GM19240 (cell line): ENCODE measurements at regions not wholly inside any gene's neighbourhood (a gene's known extent, or its start where the extent isn't known, plus 50 kb on each side); places are given as distances from the start of the nearest gene placed in this dataset.
"Not testable (repeated sequence)": the region's sequence is repeated elsewhere in the genome, so short reads cannot be mapped to it uniquely, and the experiment has no call there.

Source experiments
- DNase-seq: peaks from one replicate; pipeline ENCODE4 v3.0.0; 2011; ENCODE audit warnings: low spot score; ENCODE audit not compliant: insufficient read length

DNA sequence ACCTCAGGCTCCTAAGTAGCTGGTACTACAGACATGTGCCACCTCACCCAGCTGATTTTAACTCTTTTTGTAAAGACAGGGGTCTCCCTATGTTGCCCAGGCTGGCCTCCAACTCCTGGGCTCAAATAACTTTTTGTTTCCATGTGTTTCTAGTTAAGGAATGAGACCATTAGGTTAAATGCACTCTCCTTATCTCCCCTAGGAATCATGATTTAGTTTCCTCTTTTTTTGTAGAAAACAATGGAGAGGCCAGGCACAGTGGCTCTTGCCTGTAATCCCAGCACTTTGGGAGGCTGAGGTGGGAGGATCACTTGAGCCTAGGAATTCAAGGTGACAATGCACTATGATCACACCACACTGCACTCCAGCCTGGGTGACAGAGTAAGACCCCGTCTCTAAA is 198.8 kb upstream of the C2CD4B start:
- DNase-seq, result no peak

DNA sequence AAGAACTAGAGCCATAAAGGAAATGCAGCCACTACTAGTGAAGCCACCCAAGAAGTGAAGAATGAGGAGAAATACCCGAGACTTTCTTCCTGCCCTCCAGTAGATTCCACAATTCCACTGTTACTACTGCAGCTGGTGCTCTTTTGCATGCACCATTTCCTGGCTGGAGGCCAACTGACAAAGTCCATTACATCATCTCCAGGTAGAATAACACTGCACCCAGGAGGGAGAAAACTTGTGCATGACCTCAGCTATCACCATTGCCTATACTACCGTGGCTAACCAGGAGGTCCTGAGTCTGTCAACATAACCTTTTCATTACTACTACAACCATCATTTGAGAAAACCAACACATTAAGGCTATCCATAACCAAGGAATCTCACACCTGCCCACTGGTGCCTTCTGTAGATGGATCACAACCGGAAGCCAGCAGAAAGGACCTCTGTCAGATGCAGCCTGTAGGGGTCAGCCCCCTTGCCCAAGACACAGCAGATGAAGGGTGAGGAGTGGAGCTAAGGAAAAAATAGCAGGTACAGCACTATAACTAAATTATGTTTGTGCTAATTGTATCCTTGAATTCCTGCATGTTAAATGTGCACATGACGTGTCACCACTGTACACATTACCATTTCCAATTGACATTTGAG is 200.8 kb upstream of the C2CD4B start:
- DNase-seq, result no peak

DNA sequence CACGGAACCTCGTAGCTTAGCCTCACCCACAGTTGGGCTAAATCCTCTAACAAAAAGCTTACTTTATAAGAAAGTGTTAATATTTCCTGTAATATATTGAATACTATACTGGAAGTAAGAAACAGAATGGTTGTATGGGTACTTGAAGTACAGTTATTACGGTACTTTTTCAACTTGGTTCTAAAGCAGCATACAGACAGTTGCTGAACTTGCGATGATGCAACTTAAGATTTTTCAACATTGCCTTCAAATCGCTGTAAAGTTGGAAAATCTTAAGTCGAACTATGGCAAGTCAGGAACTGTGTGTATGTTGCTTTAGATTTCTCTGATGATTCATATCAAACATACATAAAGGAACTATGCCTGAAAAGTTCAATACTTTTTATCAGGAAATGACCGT is 204.4 kb upstream of the C2CD4B start:
- no peak for DNase-seq

DNA sequence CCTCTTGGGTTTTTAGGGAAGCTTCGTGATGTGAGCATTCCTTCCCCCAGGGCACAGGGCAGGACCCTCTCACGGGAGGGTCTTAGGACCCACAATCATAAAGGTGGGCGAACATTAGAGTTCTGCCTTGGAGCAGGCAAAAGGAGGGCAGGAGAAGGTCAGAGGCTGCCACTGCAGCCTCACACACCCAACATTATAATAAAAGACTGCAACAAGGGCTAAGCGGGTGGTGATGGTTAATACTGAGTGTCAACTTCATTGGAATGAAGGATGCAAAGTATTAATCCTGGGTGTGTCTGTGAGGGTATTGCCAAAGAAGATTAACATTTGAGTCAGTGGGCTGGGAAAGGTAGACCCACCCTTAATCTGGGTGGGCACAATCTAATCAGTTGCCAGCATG is 206.6 kb upstream of the C2CD4B start:
- not testable (repeated sequence) for DNase-seq

DNA sequence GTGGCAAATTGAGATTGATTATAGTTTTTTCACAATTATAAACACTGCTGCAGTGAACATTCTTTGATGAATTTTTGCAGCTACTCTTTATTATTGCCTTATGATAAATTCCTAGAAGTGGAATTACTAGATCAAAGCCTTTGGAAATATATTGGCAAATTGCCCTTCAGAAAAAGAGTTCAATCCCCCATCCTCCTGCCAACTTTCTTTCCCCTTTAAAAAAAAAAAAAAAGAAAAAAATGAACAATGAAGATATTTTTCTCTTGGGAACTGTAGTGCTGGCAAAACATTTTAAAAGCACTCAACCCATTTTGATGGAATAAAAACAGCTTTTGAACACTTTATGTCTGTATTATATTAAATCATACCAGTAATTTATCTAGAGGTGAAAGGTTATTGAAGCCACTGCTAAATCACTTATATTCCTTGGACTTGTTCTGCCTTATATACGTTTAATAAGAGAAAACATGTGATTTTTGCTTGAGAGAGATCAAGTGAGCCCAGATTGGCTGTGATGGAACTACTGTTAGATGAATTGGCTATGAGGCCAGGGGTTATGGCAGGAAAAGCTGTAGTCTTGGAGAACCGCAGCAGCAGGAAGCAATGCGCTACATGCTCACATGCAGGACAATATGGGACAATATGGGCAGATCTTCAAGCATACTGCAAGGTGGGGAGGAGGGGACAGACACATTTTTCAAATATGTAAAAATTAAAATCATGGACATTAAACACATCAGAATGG is 212.8 kb upstream of the C2CD4B start:
- DNase-seq, result no peak

DNA sequence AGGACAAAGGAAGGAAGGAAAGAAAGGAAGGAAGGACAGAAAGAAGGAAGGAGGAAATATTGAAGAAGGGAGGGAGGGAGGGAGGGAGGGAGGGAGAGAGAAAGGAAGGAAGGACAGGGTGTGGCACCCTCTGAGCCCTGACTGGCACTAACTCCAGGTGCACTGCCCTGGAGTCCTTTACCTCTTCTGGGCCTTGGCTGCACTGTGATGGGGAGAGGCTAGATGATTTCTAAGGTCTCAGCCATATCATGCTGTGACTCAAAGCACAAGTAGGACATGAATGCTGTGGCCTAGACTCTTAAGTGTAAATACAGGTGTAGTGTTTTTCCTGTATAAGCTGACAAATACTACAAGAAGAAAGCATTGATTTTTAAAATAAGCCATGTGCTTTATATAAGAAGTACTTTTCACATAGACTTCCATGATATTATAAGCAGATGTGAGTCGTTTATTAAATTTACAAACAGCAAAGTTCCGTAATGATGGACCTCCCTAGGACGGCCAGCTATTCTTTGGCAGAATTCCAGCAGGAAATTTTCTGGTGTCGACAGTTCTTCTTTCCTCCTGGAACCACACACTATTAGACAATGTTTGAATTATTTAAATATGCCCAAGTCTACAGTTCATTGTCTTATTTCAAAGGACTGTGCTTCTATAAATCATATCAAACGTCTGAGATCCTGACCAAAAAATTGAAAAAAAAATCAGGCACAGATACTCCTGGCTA is 213.8 kb upstream of the C2CD4B start:
- DNase-seq, result no peak

DNA sequence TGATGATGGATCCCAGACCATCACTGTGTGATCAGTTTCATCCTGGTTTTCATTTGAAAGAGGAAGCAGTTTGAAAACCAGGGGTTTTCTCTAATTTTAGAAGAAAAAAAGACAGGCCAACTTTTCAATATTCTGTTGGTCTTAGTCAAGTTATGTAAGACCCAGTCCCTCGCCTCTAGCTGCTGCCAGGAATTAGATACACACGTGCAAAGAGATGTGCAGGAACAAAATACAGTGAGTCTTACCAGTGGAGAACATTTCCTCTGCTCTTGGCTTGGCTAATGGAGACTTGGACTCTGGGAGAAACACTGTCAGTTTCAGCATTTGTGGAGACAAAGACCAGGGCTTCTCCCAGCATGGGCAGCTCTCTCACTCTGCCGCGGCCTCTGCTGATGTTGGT is 214.9 kb upstream of the C2CD4B start:
- DNase-seq, result no peak

DNA sequence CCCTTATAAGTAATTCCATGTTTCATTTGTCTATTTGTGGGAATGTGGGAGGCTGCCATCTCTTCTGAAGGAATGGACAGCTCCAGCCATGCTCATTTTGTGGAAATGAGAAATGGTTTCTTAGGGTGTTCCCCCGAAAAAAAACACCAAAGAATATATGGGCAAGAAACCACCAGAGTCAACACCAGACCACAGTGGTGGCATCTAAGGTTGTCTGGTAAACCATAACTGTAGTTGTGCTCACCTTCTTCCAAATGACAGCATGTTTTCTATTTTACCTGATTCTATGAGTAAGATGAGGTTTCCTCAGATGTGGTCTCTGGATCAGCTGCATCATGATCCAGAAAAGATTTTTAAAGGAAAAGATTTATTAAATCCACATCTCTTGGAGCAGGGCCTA is 217.0 kb upstream of the C2CD4B start:
- DNase-seq, result no peak

DNA sequence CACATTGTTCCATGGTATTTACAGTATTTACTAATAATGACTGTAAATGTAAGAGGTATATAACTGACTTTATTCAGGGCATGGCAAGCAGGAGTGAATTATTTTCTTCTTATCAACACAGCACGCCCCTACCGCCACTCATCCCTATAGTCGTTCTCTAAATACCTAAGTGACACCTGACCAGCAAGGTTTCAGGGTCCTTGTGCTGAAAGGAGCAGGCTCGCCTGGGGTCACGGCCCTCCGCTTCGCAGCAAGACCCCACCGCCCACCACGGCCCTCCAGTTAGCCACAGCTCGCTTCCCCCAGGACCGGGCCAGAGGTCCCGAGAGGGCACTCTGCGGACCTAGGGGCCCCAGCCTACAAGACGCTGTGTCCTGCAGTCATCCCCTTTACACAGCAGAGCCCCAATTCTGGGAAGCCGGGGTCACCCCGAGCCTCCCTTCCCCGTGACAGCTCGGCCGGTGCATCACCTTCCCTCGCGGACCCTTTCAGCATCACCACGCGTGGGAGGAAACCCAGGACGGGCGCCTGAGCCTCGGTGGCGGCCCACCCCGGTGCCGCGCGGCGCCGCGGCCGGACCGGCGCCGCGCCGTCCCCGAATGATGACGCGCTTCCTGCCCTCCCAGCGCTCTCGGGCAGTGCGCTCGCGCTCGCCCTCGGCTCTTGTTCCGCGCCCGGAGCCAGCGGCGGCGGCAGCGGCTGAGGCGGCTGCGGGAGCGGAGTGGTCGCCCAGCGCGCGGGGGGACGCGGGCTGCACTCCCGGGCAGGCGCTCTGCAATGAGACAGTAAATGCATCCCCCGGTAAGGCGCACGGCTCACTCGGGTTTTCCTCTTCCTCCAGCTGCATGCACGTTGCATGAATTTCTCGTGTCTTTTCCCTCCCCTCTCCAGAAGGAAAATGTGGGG is 225.1 kb upstream of the C2CD4B start, which contains the start of gene TLN2:
TLN2 (plus strand) TSS at position 666 of the 906 bp plus-strand sequence.
- peak; percentile 80 for DNase-seq

DNA sequence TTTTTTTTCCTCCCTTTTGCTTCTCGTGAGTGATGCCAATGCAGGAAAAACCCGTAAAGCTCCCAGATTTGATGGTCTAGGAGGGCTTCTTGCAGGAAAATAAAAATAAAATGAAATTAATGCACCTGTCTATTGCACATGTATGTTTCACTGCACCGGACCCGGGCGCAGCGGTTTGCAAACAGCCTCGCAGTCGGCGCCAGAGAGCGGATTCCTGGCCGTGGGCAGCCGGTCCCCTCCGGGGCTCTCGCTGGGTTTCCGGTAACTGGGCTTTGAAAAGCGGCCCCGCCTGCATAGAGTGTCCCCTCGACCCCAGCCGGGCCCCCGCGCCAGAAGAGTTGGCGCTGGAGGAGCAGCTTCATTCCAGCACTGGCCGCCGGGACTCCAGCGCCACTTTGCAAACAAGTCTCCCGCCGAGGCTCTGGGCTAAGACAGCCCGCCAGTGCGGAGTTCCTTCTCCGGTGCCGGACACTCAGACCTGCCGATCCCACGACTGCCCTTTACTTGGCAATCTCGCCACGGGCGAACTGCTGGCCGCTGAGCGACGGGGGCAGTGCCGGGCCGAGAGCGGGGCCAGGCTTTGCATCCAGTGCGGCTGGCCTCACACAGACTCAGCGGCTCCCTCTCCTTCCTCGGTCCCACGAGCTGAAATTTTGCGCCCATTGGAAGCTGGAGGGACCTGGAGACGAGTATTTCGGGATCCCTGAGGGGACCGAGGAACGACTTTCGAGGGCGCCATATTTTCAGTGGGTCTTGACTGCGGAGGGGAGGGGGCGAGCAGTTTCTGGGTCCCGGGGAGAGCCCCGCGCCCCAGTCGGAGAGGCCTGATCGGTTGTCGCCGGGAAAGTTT is 225.9 kb upstream of the C2CD4B start:
- no peak for DNase-seq

DNA sequence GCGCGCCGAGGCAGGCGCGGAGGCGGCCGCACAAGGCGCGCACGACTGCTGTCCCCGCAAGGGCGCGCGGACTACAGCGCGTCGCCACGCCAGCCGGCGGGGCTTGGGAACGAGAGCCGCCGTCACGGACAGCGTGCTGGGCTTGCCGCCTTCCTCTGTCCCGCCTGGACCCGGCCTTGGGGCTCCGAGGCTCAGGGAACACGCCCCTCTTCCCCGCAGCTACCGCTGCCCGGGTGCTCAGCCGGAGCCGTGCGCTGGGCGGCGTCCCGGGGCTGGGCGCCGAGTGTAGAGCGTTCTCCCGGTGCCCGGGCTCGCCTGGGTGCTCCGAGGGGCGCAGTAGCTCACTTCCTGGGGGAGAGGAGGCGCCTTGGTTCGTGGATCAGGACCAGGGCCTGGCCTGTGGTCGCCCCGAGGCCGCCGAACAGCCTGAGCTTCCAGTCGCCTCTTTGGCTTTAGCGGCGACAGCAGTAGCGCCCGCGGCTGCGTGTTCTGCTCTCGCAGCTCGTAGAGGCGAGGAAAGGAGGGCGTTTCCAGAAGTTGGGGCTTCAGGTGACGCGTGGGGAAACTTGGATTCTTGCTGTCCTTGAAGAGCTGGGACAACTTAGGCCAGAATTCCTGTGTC is 226.7 kb upstream of the C2CD4B start:
- peak; percentile 12 for DNase-seq

DNA sequence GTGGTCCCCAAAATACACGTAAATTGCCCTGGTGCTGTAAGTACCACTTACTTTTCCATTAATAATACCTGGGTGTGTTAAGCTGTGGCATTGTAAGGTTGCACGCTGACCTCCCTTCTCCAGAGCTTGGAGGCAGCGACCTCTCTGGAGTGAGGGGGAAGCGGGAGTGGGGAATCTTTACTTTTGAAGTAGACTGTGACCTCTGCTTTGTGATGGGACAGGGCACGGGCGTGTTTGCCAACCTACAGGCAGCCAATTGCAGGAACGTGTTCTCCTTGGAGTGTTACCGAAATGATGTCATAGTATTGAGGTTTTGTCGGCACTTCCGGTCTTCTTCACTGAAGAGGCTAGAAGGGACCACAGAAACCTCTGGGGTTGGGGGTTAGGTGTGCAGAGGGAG is 227.3 kb upstream of the C2CD4B start:
- no peak for DNase-seq

DNA sequence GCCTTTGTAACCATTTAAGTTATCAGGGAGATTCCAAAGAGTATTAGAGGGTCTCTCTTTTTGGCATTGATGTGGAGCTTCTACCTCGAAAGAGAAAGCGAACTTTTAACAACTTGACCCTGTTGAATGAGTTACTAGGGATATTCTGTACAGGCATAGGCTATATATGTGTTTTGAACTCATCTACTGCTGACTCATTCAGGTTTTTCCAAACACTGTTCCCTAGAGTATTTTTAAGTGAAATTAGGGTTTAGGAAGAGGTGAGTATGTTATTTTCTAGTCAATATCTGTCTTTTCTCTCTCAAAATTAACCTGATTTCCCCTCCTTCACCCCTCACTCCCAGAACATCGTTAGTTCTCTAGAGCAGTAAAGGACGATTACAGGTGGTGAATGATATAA is 228.1 kb upstream of the C2CD4B start:
- DNase-seq, result no peak

DNA sequence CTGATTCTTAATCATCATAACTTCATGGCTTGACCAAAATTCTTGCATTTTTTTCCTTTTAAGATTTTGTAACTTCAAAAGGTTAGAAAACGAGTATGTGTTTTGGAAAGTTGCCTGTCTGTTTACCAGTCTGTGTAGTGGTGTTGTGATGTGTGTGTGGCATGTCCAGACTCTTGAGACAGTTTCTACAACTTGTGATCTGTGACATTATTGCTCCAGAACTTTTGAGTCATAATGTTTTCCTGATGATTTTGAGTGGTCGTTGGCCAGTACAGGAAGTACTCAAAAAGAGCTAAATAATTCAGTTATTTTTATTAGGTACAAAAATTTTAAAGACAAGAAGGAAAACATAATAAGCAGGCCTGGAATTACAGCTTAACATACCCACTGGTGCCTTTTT is 229.0 kb upstream of the C2CD4B start:
- no peak for DNase-seq

DNA sequence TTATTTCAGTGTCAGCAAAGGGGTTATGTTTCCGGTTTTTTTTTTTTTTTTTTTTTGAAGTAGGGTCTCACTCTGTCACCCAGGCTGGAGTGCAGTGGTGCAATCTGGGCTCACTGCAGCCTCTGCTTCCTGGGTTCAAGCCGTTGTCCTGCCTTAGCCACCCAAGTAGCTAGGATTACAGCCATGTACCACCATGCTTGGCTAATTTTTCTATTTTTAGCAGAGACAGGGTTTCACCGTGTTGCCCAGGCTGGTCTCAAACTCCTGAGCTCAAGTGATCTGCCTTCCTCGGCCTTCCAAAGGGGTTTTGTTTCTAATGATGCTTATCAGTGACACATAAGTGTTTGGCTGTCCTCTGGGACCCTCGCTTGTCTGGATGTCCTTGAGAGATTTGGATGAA is 235.7 kb upstream of the C2CD4B start:
- no peak for DNase-seq

DNA sequence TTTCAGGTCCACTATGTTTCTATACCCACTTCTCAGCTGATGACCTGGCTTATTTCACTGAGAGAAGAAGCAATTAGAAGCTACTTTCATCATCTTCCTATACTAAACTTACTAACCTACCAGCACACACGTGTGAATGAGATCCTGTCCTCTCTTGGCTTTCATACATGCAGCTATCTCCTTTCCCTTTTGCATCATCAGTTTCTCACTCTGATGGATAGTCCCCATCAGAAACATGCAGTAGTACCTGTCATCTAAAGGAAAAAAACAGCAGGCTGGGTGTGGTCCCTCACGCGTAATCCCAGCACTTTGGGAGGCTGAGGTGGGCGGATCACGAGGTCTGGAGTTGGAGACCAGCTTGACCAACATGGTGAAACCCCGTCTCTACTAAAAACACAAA is 237.6 kb upstream of the C2CD4B start:
- no peak for DNase-seq

DNA sequence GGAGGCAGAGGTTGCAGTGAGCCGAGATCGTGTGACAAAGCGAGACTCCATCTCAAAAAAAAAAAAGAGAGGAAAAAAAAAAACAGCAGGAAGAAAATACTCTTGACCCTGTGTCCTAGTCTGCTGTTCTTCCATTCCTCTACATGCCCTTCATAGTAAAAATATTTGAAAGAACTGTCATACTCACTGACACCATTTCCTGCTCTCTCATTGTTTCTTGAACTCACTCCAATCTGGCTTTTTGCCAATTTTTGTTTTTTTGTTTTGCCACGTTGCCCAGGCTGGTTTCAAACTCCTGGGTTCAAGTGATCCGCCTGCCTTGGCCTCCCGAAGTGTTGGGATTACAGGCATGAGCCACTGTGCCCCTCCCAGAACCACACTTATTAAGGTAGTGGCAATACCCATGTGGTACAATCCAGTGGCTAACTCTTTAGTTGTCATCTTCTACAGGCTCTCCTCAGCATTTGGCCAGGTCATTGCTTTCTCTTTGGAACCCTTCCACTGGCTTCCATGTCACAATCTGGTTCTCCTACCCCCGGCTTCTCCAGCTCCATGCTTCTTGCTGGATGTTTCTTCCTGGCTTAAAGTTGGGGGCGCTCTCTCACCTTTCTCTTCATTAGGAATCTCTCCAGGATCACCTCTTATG is 238.2 kb upstream of the C2CD4B start:
- no peak for DNase-seq

DNA sequence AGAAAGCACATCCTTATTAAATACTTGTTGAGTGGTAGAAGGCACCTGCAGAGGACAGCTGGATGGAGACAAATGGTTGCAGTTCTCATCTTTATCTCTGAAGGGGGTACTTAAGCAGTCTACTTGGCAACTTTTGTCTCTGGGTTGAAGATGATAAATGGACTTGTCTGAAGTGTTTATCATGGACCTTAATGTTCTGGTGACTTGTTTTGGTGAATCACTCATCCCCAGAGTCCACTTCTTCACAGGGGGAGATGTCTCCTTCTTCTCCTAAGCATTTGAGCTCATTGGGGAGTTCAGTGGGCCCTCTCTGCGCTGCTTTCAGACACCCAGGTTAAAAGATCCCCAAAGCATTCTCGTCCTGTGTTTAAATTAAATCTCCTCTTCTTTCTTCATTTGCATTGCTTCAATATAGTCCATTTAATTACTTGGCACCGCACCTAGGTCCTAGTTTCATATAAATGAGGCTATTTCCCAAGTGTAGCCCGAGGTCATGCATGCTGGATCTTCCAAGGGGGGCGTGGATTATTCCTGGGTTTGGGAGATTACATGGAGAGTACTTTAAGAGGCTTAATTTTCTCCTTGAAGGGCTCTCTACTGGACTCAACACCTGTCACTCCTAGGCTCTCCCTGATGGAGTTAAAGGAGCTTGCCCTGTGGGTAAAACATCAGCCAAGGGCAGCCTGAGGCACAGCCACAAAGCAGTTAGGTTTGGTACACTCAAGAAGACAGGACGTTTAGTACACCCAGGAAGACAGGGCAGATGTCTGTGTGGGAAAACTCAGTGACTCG is 239.3 kb upstream of the C2CD4B start:
- no peak for DNase-seq
